ENCODE measurements at regions not wholly inside any gene's neighbourhood (a gene's known extent, or its start where the extent isn't known, plus 50 kb on each side); places are given as distances from the start of the nearest gene placed in this dataset.

DNA sequence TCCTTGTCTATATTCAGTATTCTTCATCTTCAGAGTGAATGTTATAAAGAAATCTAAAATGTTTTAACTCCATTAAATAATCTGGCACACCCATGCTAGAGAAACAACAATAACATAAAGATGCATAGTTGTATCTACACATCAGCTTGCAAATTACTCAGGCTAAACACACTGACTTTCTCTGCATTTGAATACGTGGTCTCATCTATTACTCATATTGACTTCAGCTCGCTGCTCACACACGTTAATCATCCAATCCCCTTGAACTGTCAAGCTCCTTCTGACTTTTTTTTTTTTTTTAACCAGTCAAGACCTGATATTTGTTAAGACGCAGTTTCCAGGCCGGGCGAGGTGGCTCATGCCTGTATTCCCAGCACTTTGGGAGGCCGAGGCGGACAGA lies 1137.3 kb upstream of the CADM2 start:
- TF ChIP-seq, protein P1, sequence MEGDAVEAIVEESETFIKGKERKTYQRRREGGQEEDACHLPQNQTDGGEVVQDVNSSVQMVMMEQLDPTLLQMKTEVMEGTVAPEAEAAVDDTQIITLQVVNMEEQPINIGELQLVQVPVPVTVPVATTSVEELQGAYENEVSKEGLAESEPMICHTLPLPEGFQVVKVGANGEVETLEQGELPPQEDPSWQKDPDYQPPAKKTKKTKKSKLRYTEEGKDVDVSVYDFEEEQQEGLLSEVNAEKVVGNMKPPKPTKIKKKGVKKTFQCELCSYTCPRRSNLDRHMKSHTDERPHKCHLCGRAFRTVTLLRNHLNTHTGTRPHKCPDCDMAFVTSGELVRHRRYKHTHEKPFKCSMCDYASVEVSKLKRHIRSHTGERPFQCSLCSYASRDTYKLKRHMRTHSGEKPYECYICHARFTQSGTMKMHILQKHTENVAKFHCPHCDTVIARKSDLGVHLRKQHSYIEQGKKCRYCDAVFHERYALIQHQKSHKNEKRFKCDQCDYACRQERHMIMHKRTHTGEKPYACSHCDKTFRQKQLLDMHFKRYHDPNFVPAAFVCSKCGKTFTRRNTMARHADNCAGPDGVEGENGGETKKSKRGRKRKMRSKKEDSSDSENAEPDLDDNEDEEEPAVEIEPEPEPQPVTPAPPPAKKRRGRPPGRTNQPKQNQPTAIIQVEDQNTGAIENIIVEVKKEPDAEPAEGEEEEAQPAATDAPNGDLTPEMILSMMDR (IDR thresholded peaks at IDR 0.05; ENCODE audit: low read depth, low read length) = no peak
- TF ChIP-seq POLR2A (IDR thresholded peaks at IDR 0.05; ENCODE audit: extremely low read depth, insufficient read length) = no peak
- TF ChIP-seq MYC (IDR thresholded peaks at IDR 0.05; ENCODE audit: low read depth, low read length) = no peak
- TF ChIP-seq, protein P2, sequence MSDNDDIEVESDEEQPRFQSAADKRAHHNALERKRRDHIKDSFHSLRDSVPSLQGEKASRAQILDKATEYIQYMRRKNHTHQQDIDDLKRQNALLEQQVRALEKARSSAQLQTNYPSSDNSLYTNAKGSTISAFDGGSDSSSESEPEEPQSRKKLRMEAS (IDR thresholded peaks at IDR 0.05; ENCODE audit: low read depth, low read length) = no peak

Data from NB4 (cell line).